GM21447 (cell line): ENCODE measurements at regions not wholly inside any gene's neighbourhood (a gene's known extent, or its start where the extent isn't known, plus 50 kb on each side); places are given as distances from the start of the nearest gene placed in this dataset.

Experiments used
- ATAC-seq: cut with Tn5 transposase; IDR thresholded peaks from one replicate; pipeline ENCODE4 v1.9.1; 2021; ENCODE audit not compliant: unreplicated experiment

GRCh38 chr12:38138225-38139221 is 178.1 kb upstream of the ALG10B start:
- ATAC-seq: peak; percentile 77

- ATAC-seq: no peak
Measured at GRCh38 chr12:38139456-38139855, 177.1 kb upstream of the ALG10B start.

- no peak for ATAC-seq
Measured at GRCh38 chr12:38141239-38141638, 175.3 kb upstream of the ALG10B start.

- no peak for ATAC-seq
Measured at GRCh38 chr12:38141861-38142260, 174.7 kb upstream of the ALG10B start.

- ATAC-seq: no peak
Measured at GRCh38 chr12:38142974-38143373, 173.6 kb upstream of the ALG10B start.

GRCh38 chr12:38144049-38144448 is 172.5 kb upstream of the ALG10B start:
- no peak for ATAC-seq

GRCh38 chr12:38144601-38145436 is 171.8 kb upstream of the ALG10B start:
- no peak for ATAC-seq

- no peak for ATAC-seq
Measured at GRCh38 chr12:38149395-38150073, 167.0 kb upstream of the ALG10B start.

- ATAC-seq: no peak
Measured at GRCh38 chr12:38151991-38152700, 164.4 kb upstream of the ALG10B start.

GRCh38 chr12:38152816-38153736 is 163.5 kb upstream of the ALG10B start:
- no peak for ATAC-seq

- ATAC-seq: no peak
Measured at GRCh38 chr12:38153737-38154061, 162.9 kb upstream of the ALG10B start.

GRCh38 chr12:38154096-38155019 is 162.2 kb upstream of the ALG10B start:
- ATAC-seq: no peak

- ATAC-seq: no peak
Measured at GRCh38 chr12:38155020-38155395, 161.6 kb upstream of the ALG10B start.

GRCh38 chr12:38155526-38156496 is 160.8 kb upstream of the ALG10B start:
- ATAC-seq: no peak

GRCh38 chr12:38156497-38157245 is 159.9 kb upstream of the ALG10B start:
- ATAC-seq: no peak

- ATAC-seq: no peak
Measured at GRCh38 chr12:38157274-38157932, 159.2 kb upstream of the ALG10B start.
